ENCODE measurements at regions not wholly inside any gene's neighbourhood (a gene's known extent, or its start where the extent isn't known, plus 50 kb on each side); places are given as distances from the start of the nearest gene placed in this dataset.

DNA sequence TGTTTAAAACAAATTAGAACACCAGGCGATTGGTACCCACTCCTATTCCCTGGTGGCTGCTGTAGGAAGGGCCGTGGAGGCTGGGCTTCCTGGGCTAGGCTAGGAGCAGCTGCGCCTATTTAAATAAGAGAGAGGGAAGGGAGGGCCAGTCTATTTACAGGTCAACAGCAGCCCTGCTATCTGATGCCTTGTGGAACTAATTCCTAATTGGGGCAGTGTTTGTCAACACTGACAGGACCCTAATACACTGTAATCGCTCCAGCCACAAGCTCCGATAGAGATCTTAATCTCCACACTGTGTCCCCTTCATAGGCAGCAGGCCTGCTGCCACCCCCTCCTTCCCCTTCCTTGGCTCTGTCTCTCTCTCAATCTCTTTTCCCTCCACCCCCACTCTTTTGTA is 116.9 kb upstream of the SOX14 start:
- 22 to 33% methylated on average over 5 of the region's 5 CpGs for WGBS, 2 donors (ENCODE audit: low coverage in 1 of 2)
- Histone ChIP-seq H3K4me3 (no peak overlapping the region), H3K27ac (no peak overlapping the region), H3K9me3 (no peaks in the 10 kb centered on the region), H3K4me1 (no peaks in the 10 kb centered on the region), H3K27me3 (peaks cover 26% of the 10 kb centered on the region), H3K36me3 (no peaks in the 10 kb centered on the region)
- no peak for ATAC-seq
- TF ChIP-seq POLR2AphosphoS5 (IDR thresholded peaks at IDR 0.05) (no peak), EP300 (IDR thresholded peaks at IDR 0.05) (no peak), POLR2A (IDR thresholded peaks at IDR 0.05) (no peak)
- TF ChIP-seq, protein P1, sequence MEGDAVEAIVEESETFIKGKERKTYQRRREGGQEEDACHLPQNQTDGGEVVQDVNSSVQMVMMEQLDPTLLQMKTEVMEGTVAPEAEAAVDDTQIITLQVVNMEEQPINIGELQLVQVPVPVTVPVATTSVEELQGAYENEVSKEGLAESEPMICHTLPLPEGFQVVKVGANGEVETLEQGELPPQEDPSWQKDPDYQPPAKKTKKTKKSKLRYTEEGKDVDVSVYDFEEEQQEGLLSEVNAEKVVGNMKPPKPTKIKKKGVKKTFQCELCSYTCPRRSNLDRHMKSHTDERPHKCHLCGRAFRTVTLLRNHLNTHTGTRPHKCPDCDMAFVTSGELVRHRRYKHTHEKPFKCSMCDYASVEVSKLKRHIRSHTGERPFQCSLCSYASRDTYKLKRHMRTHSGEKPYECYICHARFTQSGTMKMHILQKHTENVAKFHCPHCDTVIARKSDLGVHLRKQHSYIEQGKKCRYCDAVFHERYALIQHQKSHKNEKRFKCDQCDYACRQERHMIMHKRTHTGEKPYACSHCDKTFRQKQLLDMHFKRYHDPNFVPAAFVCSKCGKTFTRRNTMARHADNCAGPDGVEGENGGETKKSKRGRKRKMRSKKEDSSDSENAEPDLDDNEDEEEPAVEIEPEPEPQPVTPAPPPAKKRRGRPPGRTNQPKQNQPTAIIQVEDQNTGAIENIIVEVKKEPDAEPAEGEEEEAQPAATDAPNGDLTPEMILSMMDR (IDR thresholded peaks at IDR 0.05), result no peak

DNA sequence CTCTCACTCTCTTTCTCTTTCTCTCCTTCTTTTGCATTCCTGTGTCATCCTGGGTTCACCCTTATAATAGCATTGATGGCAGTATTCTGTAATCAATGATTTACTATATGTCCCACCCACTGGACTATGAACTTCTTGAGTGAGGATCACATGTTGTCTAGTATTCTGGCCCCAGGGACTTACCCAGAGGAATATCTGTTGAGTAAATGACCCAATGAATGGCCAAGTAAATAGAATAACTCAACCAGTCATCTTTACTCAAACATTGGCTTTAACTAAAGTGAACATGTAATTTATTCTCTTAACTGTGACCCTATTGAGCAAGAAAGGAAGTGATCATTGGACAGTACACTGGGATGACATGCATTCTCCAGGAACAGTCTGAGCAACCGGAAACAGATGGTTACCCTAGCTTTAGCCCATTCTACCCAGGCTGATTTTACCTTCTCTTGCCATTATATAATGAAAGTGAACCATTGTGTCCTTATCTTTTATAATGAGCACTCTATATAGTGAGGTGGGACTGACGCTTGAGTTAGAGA is 94.5 kb upstream of the SOX14 start:
- no peak overlapping the region for H3K27ac ChIP-seq
- TF ChIP-seq, protein P1 (IDR thresholded peaks at IDR 0.05), result no peak
- TF ChIP-seq EP300 (IDR thresholded peaks at IDR 0.05), result no peak
- no peak for TF ChIP-seq POLR2AphosphoS5 (IDR thresholded peaks at IDR 0.05)
- no peak for TF ChIP-seq POLR2A (IDR thresholded peaks at IDR 0.05)
- peaks cover 0 to 14% (median 0%) of the 10 kb centered on the region in 3 donors for H3K9me3 ChIP-seq
- H3K4me3 ChIP-seq, result no peak overlapping the region
- H3K4me1 ChIP-seq, result no peaks in the 10 kb centered on the region
- WGBS, 2 donors (ENCODE audit: low coverage in 1 of 2), result 75 to 92% methylated on average over 2 of the region's 2 CpGs
- H3K27me3 ChIP-seq, result no peaks in the 10 kb centered on the region
- H3K36me3 ChIP-seq, result no peaks in the 10 kb centered on the region
- no peak for ATAC-seq

DNA sequence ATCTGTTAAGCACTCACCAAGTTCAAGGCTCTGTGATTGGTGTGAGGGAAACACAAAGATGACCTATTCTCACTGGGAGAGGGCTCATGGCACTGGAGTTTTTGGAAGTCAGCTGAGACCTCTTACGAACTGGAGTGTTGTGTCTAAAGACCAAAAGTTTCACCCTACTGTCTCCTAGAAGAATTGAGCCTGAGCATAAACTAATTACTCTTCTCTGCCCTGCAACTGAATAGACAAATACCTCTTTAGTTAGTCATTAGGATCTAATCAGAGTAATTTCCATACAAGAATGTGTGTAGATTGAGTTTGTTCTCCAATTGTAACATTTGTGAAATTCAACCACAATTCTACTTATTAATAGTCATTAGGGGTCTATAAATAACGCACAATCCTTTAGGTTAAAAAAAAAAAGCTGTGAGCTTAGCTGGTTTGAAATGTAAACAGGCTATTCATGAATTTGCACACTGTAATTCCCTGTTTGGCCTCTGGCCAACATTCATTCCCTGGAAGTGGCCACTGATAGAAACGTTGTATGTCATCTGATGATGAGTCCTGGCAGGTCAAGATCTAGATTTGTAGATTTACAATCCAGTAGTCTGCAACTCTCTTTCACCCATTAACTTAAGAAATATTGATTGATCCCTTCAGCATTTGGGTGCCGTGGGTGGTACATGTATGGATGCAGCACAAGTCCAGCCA is 76.8 kb upstream of the SOX14 start:
- TF ChIP-seq EP300 (IDR thresholded peaks at IDR 0.05), result no peak
- 21 to 29% methylated on average over 3 to 4 of the region's 4 CpGs for WGBS, 2 donors (ENCODE audit: low coverage in 1 of 2)

DNA sequence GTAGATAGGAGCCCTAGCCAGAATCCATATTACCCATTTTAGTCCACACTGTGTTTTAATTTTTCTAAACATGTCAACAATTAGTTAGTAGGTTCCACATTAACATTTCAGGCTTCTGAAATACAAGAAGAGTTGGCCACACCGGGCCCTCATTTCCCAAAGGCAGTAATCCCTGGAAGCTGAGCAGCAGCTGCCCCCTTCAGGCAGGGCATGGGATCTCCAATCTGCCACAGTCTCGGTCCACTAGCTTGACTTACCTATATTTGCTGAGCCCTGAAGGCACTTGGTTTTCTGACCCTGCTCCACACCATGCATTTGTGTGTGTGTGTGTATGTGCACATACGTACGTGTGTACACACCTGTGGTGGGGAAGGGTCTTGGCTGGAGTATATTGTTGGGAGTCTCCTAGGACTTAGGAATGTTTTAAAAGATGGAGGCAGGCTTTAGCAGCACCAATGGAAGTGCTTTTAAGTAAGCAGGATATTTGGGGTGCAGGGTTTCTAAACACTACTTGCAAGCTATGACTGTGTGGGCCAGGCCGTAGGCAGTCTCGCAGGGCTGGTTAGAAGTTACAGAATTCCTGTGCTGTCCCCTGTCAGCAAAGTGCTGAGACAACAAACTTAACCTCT is 71.2 kb upstream of the SOX14 start:
- TF ChIP-seq, protein P1 (IDR thresholded peaks at IDR 0.05), result no peak
- TF ChIP-seq POLR2A (IDR thresholded peaks at IDR 0.05), result no peak
- no peak for TF ChIP-seq EP300 (IDR thresholded peaks at IDR 0.05)
- TF ChIP-seq POLR2AphosphoS5 (IDR thresholded peaks at IDR 0.05), result no peak
- 30% methylated on average over 4 of the region's 6 CpGs; no CpG with 5 or more reads in 1 of the 2 donors for WGBS, 2 donors (ENCODE audit: low coverage in 1 of 2)
- no peak overlapping the region for H3K4me3 ChIP-seq
- H3K9me3 ChIP-seq, result no peaks in the 10 kb centered on the region
- no peak for ATAC-seq
- no peaks in the 10 kb centered on the region for H3K27me3 ChIP-seq
- H3K27ac ChIP-seq, result no peak overlapping the region
- no peaks in the 10 kb centered on the region for H3K4me1 ChIP-seq
- H3K36me3 ChIP-seq, result no peaks in the 10 kb centered on the region

More for the DNA sequence above, 76.8 kb upstream of the SOX14 start:
- H3K27me3 ChIP-seq, result no peaks in the 10 kb centered on the region
- H3K27ac ChIP-seq, result no peak overlapping the region
- no peaks in the 10 kb centered on the region for H3K9me3 ChIP-seq
- no peak for ATAC-seq
- no peaks in the 10 kb centered on the region for H3K4me1 ChIP-seq
- H3K4me3 ChIP-seq, result no peak overlapping the region
- H3K36me3 ChIP-seq, result no peaks in the 10 kb centered on the region

DNA sequence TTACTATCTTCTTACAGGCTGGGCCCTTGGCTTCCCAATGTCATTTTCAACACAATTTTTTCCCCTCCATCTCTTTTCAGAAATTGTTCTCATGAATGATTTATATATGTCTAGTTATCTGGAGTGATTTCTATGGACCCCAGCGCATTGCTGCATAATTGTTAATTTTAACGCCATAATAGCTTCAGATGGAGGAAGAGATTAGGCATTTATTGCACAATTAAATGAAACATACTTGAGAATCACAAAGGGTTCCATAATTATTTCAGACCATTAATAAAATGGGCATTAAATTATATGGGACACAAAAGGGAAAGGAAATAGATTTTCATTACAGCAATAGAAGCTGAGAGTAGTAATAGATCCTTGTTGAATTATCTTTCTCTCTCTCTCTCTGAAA is 70.3 kb upstream of the SOX14 start:
- no peaks in the 10 kb centered on the region for H3K9me3 ChIP-seq
- no peak overlapping the region for H3K4me3 ChIP-seq
- ATAC-seq, result no peak
- no peaks in the 10 kb centered on the region for H3K36me3 ChIP-seq
- no peak overlapping the region for H3K27ac ChIP-seq
- no peaks in the 10 kb centered on the region for H3K27me3 ChIP-seq
- H3K4me1 ChIP-seq, result no peaks in the 10 kb centered on the region
- TF ChIP-seq, protein P1 (IDR thresholded peaks at IDR 0.05), result no peak
- TF ChIP-seq EP300 (IDR thresholded peaks at IDR 0.05) (no peak), POLR2A (IDR thresholded peaks at IDR 0.05) (no peak), POLR2AphosphoS5 (IDR thresholded peaks at IDR 0.05) (no peak)
- 81 to 91% methylated on average over 2 of the region's 2 CpGs for WGBS, 2 donors (ENCODE audit: low coverage in 1 of 2)

Data from gastroesophageal sphincter (tissue), 4 donors.